ENCODE measurements at regions not wholly inside any gene's neighbourhood (a gene's known extent, or its start where the extent isn't known, plus 50 kb on each side); places are given as distances from the start of the nearest gene placed in this dataset.
"Not testable (repeated sequence)": the region's sequence is repeated elsewhere in the genome, so short reads cannot be mapped to it uniquely, and the experiment has no call there.

DNA sequence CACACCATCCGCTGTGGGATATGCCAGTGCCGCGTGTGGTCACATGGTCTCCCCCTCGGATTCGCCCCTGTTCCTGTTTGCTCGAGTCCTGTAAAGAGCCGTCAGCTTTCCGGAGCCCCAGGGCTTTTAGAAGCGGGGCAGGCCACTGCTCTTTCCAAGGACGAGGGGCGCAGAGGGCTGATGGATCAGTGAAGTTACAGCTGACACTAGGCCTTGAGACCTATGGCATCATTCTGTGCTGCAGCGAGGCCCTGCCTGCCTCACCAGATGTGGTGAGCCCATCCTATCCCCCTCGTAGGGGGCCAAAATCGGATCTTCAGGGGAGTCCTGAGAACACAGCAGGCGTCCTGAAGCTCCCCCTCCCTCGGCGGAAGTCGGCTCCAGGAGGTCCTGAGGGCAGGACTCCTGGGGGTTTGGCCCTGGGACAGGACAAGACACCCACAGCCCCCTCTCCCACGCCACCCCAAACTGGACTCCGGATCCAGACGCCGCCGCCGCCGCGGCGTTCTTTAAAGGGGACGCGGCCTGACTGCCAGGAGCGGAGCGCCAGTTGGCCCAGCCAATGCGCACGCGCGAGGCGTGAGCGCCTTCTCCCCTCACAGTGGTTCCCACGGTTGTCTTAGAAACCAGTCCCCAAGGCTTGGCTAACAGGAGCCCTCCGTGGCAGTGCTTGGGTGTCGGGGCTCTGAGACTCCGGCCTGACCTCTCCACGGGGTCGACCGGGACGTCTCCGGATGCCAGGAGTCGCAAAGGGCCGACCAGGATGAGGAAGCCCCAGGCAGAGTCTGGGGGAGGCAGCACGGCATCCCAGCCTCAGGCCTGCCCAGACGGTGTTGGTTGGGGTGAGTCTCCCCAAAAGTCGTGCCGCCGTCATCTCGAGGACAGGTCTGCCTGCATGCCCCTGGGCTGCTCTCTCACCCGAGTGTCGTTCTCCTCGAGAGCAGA is 371.7 kb downstream of the ZNF716 start:
- Histone ChIP-seq H3K27me3 (no peaks in the 10 kb centered on the region), H3K27ac (no peak overlapping the region), H3K4me3 (no peak overlapping the region), H3K9me3 (peaks cover 0 to 14% (median 0%) of the 10 kb centered on the region in 3 donors), H3K4me1 (no peaks in the 10 kb centered on the region), H3K36me3 (no peaks in the 10 kb centered on the region)
- no peak for ATAC-seq
- no peak for TF ChIP-seq POLR2A (IDR thresholded peaks at IDR 0.05)
- no peak for TF ChIP-seq CTCF (IDR thresholded peaks at IDR 0.05)
- no peak for TF ChIP-seq EP300 (IDR thresholded peaks at IDR 0.05)
- TF ChIP-seq POLR2AphosphoS5 (IDR thresholded peaks at IDR 0.05) = no peak
- 91 to 100% methylated on average over 1 to 8 of the region's 57 CpGs for WGBS, 2 donors (ENCODE audit: low coverage in 1 of 2)

DNA sequence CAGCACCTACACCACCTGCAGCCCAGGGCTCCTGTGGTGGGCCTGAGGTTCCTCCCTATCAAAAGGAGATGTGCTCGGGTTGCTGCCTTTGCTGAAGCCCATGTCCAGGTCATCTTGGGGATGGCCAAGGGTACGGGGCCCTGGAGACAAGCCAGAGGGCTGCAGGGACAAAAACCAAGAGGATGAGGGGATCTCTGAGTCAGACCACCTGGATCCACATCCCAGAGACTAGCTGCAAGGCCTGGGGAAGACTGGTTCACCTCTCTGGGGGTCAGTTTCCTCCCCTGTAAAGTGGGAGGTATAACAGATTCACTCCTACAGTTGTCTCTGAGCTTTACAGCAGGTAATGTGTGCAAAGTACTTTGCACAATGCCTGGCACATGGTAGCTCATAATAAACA is 376.6 kb downstream of the ZNF716 start:
- H3K27me3 ChIP-seq, H3K4me1 ChIP-seq, H3K4me3 ChIP-seq, ATAC-seq, H3K27ac ChIP-seq, H3K9me3 ChIP-seq, H3K36me3 ChIP-seq: not testable (repeated sequence)
- WGBS, 2 donors (ENCODE audit: low coverage in 1 of 2) = no CpG with 5 or more reads among the region's 2 CpGs

DNA sequence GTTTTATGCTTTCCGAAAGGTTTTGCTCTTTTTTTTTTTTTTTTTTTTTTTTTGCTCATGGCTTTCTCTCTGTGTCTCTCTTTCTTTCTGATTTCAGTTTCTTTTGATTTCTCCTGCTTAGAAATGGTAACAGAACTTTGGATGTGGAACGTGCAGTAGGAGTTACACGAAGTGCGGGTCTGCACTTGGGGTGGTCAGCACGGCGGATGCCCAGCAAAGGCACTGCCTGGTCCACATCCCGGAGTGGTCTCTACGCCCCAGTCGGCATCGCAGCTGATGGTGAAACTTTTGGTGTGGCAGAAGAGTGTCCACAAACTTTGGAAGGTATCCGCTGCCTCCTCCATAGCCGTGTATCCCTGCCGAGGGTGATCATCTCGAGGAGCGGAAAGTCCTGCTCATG is 385.2 kb downstream of the ZNF716 start:
- not testable (repeated sequence) for H3K36me3 ChIP-seq, H3K4me1 ChIP-seq, H3K4me3 ChIP-seq, H3K27ac ChIP-seq, H3K9me3 ChIP-seq, H3K27me3 ChIP-seq, ATAC-seq
- WGBS, 2 donors (ENCODE audit: low coverage in 1 of 2) = no CpG with 5 or more reads among the region's 15 CpGs

DNA sequence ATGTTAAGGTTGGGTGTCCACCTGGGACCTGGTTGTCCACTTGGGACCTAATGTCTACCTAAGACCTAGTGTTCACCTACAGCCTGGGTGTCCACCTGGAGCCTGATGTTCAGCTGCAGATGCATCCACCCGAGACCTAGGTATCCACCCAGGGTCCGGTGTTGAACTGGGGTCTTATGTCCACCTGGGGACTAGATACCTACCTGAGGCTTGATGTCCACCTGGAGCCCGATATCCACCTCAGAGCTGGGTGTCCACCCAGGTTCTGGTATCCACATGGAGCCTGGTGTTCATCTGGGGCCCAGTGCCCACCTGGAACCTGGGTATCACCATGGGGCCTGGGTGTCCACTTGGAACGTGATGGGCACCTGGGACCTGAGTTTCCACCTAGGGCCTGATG is 389.2 kb downstream of the ZNF716 start:
- ATAC-seq, H3K4me3 ChIP-seq: not testable (repeated sequence)
- no CpG with 5 or more reads among the region's 4 CpGs for WGBS, 2 donors (ENCODE audit: low coverage in 1 of 2)

DNA sequence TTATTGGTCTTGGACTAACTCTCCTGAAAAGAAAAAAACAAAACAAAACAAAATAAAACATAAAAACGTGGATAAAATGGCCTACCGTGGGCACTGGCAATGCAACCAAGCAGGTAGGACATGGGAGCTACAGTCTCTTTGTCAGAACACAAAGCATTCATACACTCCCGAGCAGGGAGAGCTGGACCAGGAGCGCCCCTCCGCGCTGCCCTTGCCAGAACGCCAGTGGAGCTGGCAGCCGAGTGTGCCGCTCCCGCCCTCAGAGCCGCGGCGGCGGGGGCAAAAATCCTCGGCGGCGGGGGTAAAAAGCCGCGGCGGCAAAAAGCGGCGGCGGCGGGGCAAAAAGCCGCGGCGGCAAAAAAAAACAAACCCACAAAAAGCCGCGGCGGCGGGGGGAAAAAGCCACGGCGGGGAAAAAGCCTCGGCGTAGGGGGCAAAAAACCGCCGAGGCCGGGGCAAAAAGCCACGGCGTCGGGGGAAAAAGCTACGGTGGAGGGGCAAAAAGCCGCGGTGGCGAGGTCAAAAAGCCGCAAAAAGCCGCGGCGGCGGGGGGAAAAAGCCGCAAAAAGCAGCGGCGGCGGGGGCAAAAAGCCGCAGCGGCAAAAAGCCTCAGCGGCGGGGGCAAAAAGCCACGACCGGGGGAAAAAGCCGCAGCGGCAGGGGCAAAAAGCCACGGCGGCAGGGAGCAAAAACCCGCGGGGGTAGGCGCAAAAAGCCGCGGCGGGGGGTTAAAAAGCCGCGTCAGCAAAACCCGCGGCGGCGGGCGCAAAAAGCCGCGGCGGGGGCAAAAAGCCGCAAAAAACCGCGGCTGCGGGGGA is 418.1 kb downstream of the ZNF716 start:
- Histone ChIP-seq H3K36me3 (no peaks in the 10 kb centered on the region), H3K9me3 (peaks cover 0 to 15% (median 0%) of the 10 kb centered on the region in 3 donors), H3K4me3 (peak overlapping the region; percentile 14 to 55), H3K27ac (no peak overlapping the region), H3K27me3 (peaks cover 55% of the 10 kb centered on the region), H3K4me1 (peaks cover 0 to 20% (median 0%) of the 10 kb centered on the region in 3 donors)
- no peak for TF ChIP-seq CTCF (IDR thresholded peaks at IDR 0.05)
- no peak for TF ChIP-seq POLR2AphosphoS5 (IDR thresholded peaks at IDR 0.05)
- no peak for TF ChIP-seq POLR2A (IDR thresholded peaks at IDR 0.05)
- TF ChIP-seq EP300 (IDR thresholded peaks at IDR 0.05) = no peak
- no peak for ATAC-seq
- 4 to 14% methylated on average over 33 to 50 of the region's 84 CpGs for WGBS, 2 donors (ENCODE audit: low coverage in 1 of 2)

More for the DNA sequence above, 389.2 kb downstream of the ZNF716 start:
- not testable (repeated sequence) for H3K4me1 ChIP-seq, H3K36me3 ChIP-seq, H3K9me3 ChIP-seq, H3K27ac ChIP-seq, H3K27me3 ChIP-seq

- TF ChIP-seq POLR2A (IDR thresholded peaks at IDR 0.05) = no peak
- no peak for TF ChIP-seq POLR2AphosphoS5 (IDR thresholded peaks at IDR 0.05)
- no peak for TF ChIP-seq EP300 (IDR thresholded peaks at IDR 0.05)
- no peak for TF ChIP-seq CTCF (IDR thresholded peaks at IDR 0.05)
- Histone ChIP-seq H3K27me3 (peaks cover 55% of the 10 kb centered on the region), H3K36me3 (no peaks in the 10 kb centered on the region), H3K4me1 (peaks cover 0 to 20% (median 0%) of the 10 kb centered on the region in 3 donors), H3K9me3 (peaks cover 0 to 15% (median 0%) of the 10 kb centered on the region in 3 donors), H3K4me3 (peak overlapping the region; percentile 14 to 55), H3K27ac (no peak overlapping the region)
- 9 to 18% methylated on average over 20 to 36 of the region's 66 CpGs for WGBS, 2 donors (ENCODE audit: low coverage in 1 of 2)
- ATAC-seq = no peak
Observed at GRCh38 chr7:57868771-57869483, 418.9 kb downstream of the ZNF716 start.
